IMR-90 (cell line): ENCODE measurements at regions not wholly inside any gene's neighbourhood (a gene's known extent, or its start where the extent isn't known, plus 50 kb on each side); places are given as distances from the start of the nearest gene placed in this dataset.

ENCODE experiments used
- ATAC-seq: fragments of 200-7000 bp; cut with Tn5 transposase; 2 replicates; pipeline ENCODE4 v1.9.1; 2020; ENCODE audit warnings: low read depth, mild to moderate bottlenecking, moderate library complexity
- BruUV-seq: library from RNA; stranded (reverse); fragments of 400-500 nt; replicated peaks from 2 replicates; lab custom pipeline; 2021; lab: Mats Ljungman, UMichigan
- CTCF ChIA-PET: fragments of 300-600 bp; formaldehyde crosslinking; extraction: SDS; loops from one replicate; lab custom pipeline; 2021; ENCODE audit warnings: antibody characterized with exemption; lab: Yijun Ruan, JAX
- POLR2A ChIA-PET: fragments of 300-600 bp; sonication (Branson Sonifier 250); formaldehyde crosslinking; loops from one replicate; lab custom pipeline; 2022; ENCODE audit warnings: antibody characterized with exemption; ENCODE audit not compliant: unreplicated experiment; lab: Charles Lee
- DNase-seq: peaks from one replicate; pipeline ENCODE4 v3.0.0; 2013
- H2AFZ ChIP-seq: replicated peaks from 2 replicates; pipeline ENCODE3; 2013; ENCODE audit warnings: low read length, mild to moderate bottlenecking; ENCODE audit not compliant: poor library complexity
- H2AK5ac ChIP-seq: 2 replicates; pipeline ENCODE4 v1.6.1; 2013; ENCODE audit warnings: low read depth, low read length, inconsistent platforms
- H2AK9ac ChIP-seq: replicated peaks from 2 replicates; pipeline ENCODE3; 2013; ENCODE audit warnings: mild to moderate bottlenecking, low read depth, low read length, moderate library complexity; ENCODE audit not compliant: poor library complexity
- H2BK120ac ChIP-seq: 2 replicates; pipeline ENCODE4 v1.6.1; 2013; ENCODE audit warnings: low read depth, low read length, inconsistent platforms
- H2BK15ac ChIP-seq: 3 replicates; pipeline ENCODE4 v1.6.1; 2013; ENCODE audit warnings: low read depth, low read length, inconsistent platforms
- H2BK20ac ChIP-seq: 2 replicates; pipeline ENCODE4 v1.6.1; 2013; ENCODE audit warnings: low read depth, mild to moderate bottlenecking, inconsistent platforms, low read length, moderate library complexity
- H2BK5ac ChIP-seq: 2 replicates; pipeline ENCODE4 v1.6.1; 2013; ENCODE audit warnings: mild to moderate bottlenecking, low read depth, low read length, inconsistent platforms; ENCODE audit not compliant: poor library complexity, severe bottlenecking
- H3K14ac ChIP-seq: replicated peaks from 2 replicates; pipeline ENCODE4 v1.6.1; 2013; ENCODE audit warnings: low read depth, low read length, inconsistent platforms
- H3K18ac ChIP-seq: 2 replicates; pipeline ENCODE4 v1.6.1; 2013; ENCODE audit warnings: low read depth, low read length, control low read depth
- H3K23ac ChIP-seq: 2 replicates; pipeline ENCODE4 v1.6.1; 2013; ENCODE audit warnings: low read depth, low read length, inconsistent platforms
- H3K27ac ChIP-seq: 2 replicates; pipeline ENCODE4 v1.5.1; 2013; ENCODE audit warnings: mild to moderate bottlenecking, control low read depth, low read length; ENCODE audit not compliant: insufficient read depth
- H3K27me3 ChIP-seq: 2 replicates; pipeline ENCODE4 v1.6.1; 2013; ENCODE audit warnings: low read length; ENCODE audit not compliant: control insufficient read depth, insufficient read depth
- H3K36me3 ChIP-seq: 2 replicates; pipeline ENCODE4 v1.6.1; 2013; ENCODE audit warnings: low read length, mixed read lengths; ENCODE audit not compliant: control insufficient read depth, insufficient read depth
- H3K4ac ChIP-seq: 2 replicates; pipeline ENCODE4 v1.6.1; 2013; ENCODE audit warnings: low read depth, low read length, inconsistent platforms
- H3K4me1 ChIP-seq: 2 replicates; pipeline ENCODE4 v1.6.1; 2013; ENCODE audit warnings: low read length, mixed read lengths; ENCODE audit not compliant: control insufficient read depth, insufficient read depth
- H3K4me2 ChIP-seq: 2 replicates; pipeline ENCODE4 v1.6.1; 2013; ENCODE audit warnings: low read depth, mild to moderate bottlenecking, control low read depth, low read length, moderate library complexity
- H3K4me3 ChIP-seq: 2 replicates; pipeline ENCODE4 v1.5.1; 2013; ENCODE audit warnings: low read depth, mild to moderate bottlenecking, control low read depth, low read length, moderate library complexity; ENCODE audit not compliant: insufficient read depth
- H3K56ac ChIP-seq: 2 replicates; pipeline ENCODE4 v1.6.1; 2013; ENCODE audit warnings: low read length, inconsistent platforms; ENCODE audit not compliant: insufficient read depth; ENCODE audit errors: extremely low read depth
- H3K79me1 ChIP-seq, 2 experiments: 2 replicates each; pipeline ENCODE4 v1.6.1; 2013; ENCODE audit warnings: low read length in 2 of 2, inconsistent platforms in 1 of 2, low read depth in 1 of 2
- H3K9ac ChIP-seq: 2 replicates; pipeline ENCODE4 v1.6.1; 2013; ENCODE audit warnings: low read depth, low read length, control low read depth
- H3K9me1 ChIP-seq: 2 replicates; pipeline ENCODE4 v1.6.1; 2013; ENCODE audit warnings: low read length, inconsistent platforms; ENCODE audit not compliant: insufficient read depth
- H3K9me3 ChIP-seq: 2 replicates; pipeline ENCODE4 v1.6.1; 2013; ENCODE audit warnings: low read length; ENCODE audit not compliant: control insufficient read depth, insufficient read depth
- H4K20me1 ChIP-seq: 2 replicates; pipeline ENCODE4 v1.6.1; 2013; ENCODE audit warnings: low read length, inconsistent platforms; ENCODE audit not compliant: insufficient read depth
- H4K5ac ChIP-seq: 2 replicates; pipeline ENCODE4 v1.6.1; 2013; ENCODE audit warnings: mild to moderate bottlenecking, low read depth, low read length, control low read depth
- H4K8ac ChIP-seq, 2 experiments: 2 replicates each; pipeline ENCODE4 v1.6.1; 2013; ENCODE audit warnings: low read depth in 2 of 2, low read length in 2 of 2, control low read depth in 1 of 2, inconsistent platforms in 1 of 2
- H4K91ac ChIP-seq: 2 replicates; pipeline ENCODE4 v1.6.1; 2013; ENCODE audit warnings: low read depth, low read length, inconsistent platforms; ENCODE audit not compliant: insufficient read depth
- CTCF ChIP-seq: conservative IDR thresholded peaks from 2 replicates; pipeline ENCODE4 v1.5.1; 2012; ENCODE audit warnings: mild to moderate bottlenecking, low read depth, low read length, improper control_type of control experiment
- RAD21 ChIP-seq: IDR thresholded peaks from 2 replicates; pipeline ENCODE4 v1.6.1; 2012; ENCODE audit warnings: low read length, improper control_type of control experiment
- RFX5 ChIP-seq: IDR thresholded peaks from 2 replicates; pipeline ENCODE4 v1.8.0; 2012; ENCODE audit warnings: low read depth, mild to moderate bottlenecking, low read length, moderate library complexity
- SMC3 ChIP-seq: fragments of 150-350 bp; IDR thresholded peaks from 2 replicates; pipeline ENCODE4 v1.6.1; 2016; ENCODE audit warnings: low read depth, mild to moderate bottlenecking, antibody characterized with exemption, low read length, moderate library complexity
- WGBS, 2 experiments: methylation state at CpG; one replicate each; pipeline versions ENCODE4 v1.1.5 to v1.1.7; 2013; ENCODE audit warnings: missing lambda C conversion rate in 2 of 2; ENCODE audit not compliant: insufficient read length in 1 of 2; ENCODE audit errors: extremely low coverage in 2 of 2; 5-methylcytosine and 5-hydroxymethylcytosine counted together
- dilution Hi-C: fragments of 300-500 bp; cut with HindIII; formaldehyde crosslinking; loops from one replicate; pipeline ENCODE4 v1.14.3; 2018; ENCODE audit warnings: low sequenced_read_pairs; ENCODE audit not compliant: unreplicated experiment
- in situ Hi-C: fragments of 300-500 bp; cut with MboI; formaldehyde crosslinking; loops from 3 replicates; pipeline ENCODE4 v1.14.3; 2019; ENCODE audit warnings: low sequenced_read_pairs, inconsistent platforms, mixed read lengths
- intact Hi-C: fragments of 100-400 bp; cut with micrococcal nuclease; formaldehyde crosslinking; loops from 2 replicates; pipeline ENCODE4 v1.10.0; 2022

- Histone ChIP-seq H2BK120ac (no peak overlapping the region), H4K5ac (no peak overlapping the region), H3K14ac (no peak overlapping the region), H2AFZ (no peak overlapping the region), H3K23ac (no peak overlapping the region), H3K9me1 (no peaks in the 10 kb centered on the region), H3K9me3 (no peaks in the 10 kb centered on the region), H3K36me3 (no peaks in the 10 kb centered on the region), H2BK5ac (no peak overlapping the region), H3K9ac (no peak overlapping the region), H3K4me1 (peaks cover 8% of the 10 kb centered on the region), H2BK15ac (no peak overlapping the region), H2AK5ac (no peak overlapping the region), H3K4me3 (no peak overlapping the region), H3K79me1 (no peaks in the 10 kb centered on the region), H3K18ac (no peak overlapping the region), H4K91ac (no peak overlapping the region), H4K20me1 (no peaks in the 10 kb centered on the region), H3K4ac (no peak overlapping the region), H3K27me3 (no peaks in the 10 kb centered on the region), H3K4me2 (no peak overlapping the region), H3K27ac (no peak overlapping the region), H4K8ac (no peak overlapping the region), H2BK20ac (no peak overlapping the region), H3K56ac (no peak overlapping the region), H2AK9ac (no peak overlapping the region)
- TF ChIP-seq SMC3, result peak; percentile 59
- peak; percentile 73 for TF ChIP-seq CTCF
- peak; percentile 80 for TF ChIP-seq RAD21
- no peak for TF ChIP-seq RFX5
- POLR2A ChIA-PET, result no interaction called here
- BruUV-seq, result no TSS peak
- DNase-seq, result peak; percentile 35
- ATAC-seq, result peak; percentile 52
- whole genome bisulfite sequencing, 2 experiments, result no CpG with 5 or more reads among the region's 3 CpGs
- intact Hi-C loops, result loop anchor here (1.0 to 10.0 kb wide), 5 partner anchors 192 to 1383 kb away; partner anchors contain the start of gene FIGN
- dilution Hi-C loops, result no loop called here
- in situ Hi-C loops, result no loop called here
- CTCF ChIA-PET, result interaction anchor here (0.6 to 1.4 kb wide), 6 partner anchors 15 to 578 kb away, joined by 3 to 7 read pairs (median 4); no protein-coding TSS in a partner anchor
These were observed 316.8 kb upstream of the KCNH7 start for GRCh38 chr2:163155279-163155883.
